ENCODE measurements at regions not wholly inside any gene's neighbourhood (a gene's known extent, or its start where the extent isn't known, plus 50 kb on each side); places are given as distances from the start of the nearest gene placed in this dataset.

DNA sequence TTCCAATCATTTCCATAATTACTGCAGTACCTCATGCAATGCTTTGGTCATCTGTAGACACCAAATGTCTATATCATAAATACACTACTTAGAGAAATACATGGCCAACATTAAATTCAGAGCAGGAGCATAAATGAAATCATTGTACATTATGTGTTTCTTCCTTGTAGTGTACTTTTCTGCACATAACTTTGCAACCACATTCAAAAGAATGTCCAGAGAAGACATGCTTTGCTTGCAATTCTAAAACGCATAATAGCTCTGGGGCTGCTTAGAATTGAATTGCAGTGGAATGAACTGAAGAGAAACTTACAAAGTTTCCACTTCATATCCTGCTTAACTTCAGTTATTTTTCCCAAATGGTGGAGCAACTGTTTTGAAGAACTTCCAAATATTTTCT lies 664.4 kb downstream of the DSC3 start:
- POLR2A ChIA-PET = no interaction called here
- Mint-ChIP-seq H3K27me3 (ENCODE audit: insufficient read depth, unreplicated experiment) (no peaks in the 10 kb centered on the region), H3K4me1 (ENCODE audit: low read depth, unreplicated experiment) (no peaks in the 10 kb centered on the region), H3K4me3 (ENCODE audit: unreplicated experiment) (no peak overlapping the region), H3K9me3 (ENCODE audit: unreplicated experiment) (no peaks in the 10 kb centered on the region), H3K36me3 (ENCODE audit: insufficient read depth, unreplicated experiment) (no peaks in the 10 kb centered on the region), H3K27ac (ENCODE audit: unreplicated experiment) (no peak overlapping the region)
- Histone ChIP-seq H3K9me3 (no peaks in the 10 kb centered on the region), H3K36me3 (ENCODE audit: control insufficient read depth, insufficient read depth, low read length) (no peaks in the 10 kb centered on the region), H3K4me3 (ENCODE audit: low read depth, low read length) (no peak overlapping the region), H3K4me1 (no peaks in the 10 kb centered on the region), H3K27me3 (replicated peaks; ENCODE audit: control insufficient read depth, insufficient read depth, low read length) (no peaks in the 10 kb centered on the region)
- BruUV-seq (replicated peaks) = no TSS peak
- CTCF ChIA-PET = no interaction called here
- DNase-seq = no peak
- intact Hi-C loops (cut with micrococcal nuclease; ENCODE audit: unreplicated experiment) = no loop called here
- TF ChIP-seq, protein P1, sequence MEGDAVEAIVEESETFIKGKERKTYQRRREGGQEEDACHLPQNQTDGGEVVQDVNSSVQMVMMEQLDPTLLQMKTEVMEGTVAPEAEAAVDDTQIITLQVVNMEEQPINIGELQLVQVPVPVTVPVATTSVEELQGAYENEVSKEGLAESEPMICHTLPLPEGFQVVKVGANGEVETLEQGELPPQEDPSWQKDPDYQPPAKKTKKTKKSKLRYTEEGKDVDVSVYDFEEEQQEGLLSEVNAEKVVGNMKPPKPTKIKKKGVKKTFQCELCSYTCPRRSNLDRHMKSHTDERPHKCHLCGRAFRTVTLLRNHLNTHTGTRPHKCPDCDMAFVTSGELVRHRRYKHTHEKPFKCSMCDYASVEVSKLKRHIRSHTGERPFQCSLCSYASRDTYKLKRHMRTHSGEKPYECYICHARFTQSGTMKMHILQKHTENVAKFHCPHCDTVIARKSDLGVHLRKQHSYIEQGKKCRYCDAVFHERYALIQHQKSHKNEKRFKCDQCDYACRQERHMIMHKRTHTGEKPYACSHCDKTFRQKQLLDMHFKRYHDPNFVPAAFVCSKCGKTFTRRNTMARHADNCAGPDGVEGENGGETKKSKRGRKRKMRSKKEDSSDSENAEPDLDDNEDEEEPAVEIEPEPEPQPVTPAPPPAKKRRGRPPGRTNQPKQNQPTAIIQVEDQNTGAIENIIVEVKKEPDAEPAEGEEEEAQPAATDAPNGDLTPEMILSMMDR (IDR thresholded peaks at IDR 0.05; ENCODE audit: insufficient read depth in 1 of 2, low read depth in 1 of 2, low read length in 1 of 2, severe bottlenecking in 1 of 2, unreplicated experiment in 1 of 2) = no peak

DNA sequence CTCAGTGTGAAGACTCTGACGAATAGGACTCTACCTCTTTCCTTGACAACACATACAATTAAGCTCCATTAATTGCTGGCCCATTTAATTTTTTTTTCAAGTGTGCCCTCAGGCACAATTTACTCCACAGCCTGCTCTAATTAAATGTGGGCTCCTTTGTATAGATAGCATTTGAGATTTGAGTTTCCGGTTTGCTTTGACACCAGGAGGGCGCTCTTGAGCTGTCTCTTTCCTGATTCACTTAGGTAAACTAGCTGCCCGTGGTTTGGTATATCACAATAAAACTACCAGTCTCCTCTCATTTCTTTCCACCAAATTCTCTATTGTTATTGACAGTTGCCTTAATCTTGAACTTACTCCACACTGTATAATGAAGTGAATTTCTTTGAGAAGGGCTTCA lies 666.0 kb downstream of the DSC3 start:
- no peaks in the 10 kb centered on the region for H3K9me3 ChIP-seq
- TF ChIP-seq, protein P1 (IDR thresholded peaks at IDR 0.05; ENCODE audit: insufficient read depth in 1 of 2, low read depth in 1 of 2, low read length in 1 of 2, severe bottlenecking in 1 of 2, unreplicated experiment in 1 of 2) = peak in 1 of 2 experiments; percentile 6
- Mint-ChIP-seq H3K4me3 (ENCODE audit: unreplicated experiment) (no peak overlapping the region), H3K4me1 (ENCODE audit: low read depth, unreplicated experiment) (no peaks in the 10 kb centered on the region), H3K27me3 (ENCODE audit: insufficient read depth, unreplicated experiment) (no peaks in the 10 kb centered on the region), H3K36me3 (ENCODE audit: insufficient read depth, unreplicated experiment) (no peaks in the 10 kb centered on the region), H3K9me3 (ENCODE audit: unreplicated experiment) (no peaks in the 10 kb centered on the region), H3K27ac (ENCODE audit: unreplicated experiment) (no peak overlapping the region)
- no peaks in the 10 kb centered on the region for H3K36me3 ChIP-seq (ENCODE audit: control insufficient read depth, insufficient read depth, low read length)
- CTCF ChIA-PET = no interaction called here
- POLR2A ChIA-PET = no interaction called here
- BruUV-seq (replicated peaks) = no TSS peak
- intact Hi-C loops (cut with micrococcal nuclease; ENCODE audit: unreplicated experiment) = no loop called here
- no peaks in the 10 kb centered on the region for H3K4me1 ChIP-seq
- no peak overlapping the region for H3K4me3 ChIP-seq (ENCODE audit: low read depth, low read length)
- DNase-seq = no peak
- no peaks in the 10 kb centered on the region for H3K27me3 ChIP-seq (replicated peaks; ENCODE audit: control insufficient read depth, insufficient read depth, low read length)

DNA sequence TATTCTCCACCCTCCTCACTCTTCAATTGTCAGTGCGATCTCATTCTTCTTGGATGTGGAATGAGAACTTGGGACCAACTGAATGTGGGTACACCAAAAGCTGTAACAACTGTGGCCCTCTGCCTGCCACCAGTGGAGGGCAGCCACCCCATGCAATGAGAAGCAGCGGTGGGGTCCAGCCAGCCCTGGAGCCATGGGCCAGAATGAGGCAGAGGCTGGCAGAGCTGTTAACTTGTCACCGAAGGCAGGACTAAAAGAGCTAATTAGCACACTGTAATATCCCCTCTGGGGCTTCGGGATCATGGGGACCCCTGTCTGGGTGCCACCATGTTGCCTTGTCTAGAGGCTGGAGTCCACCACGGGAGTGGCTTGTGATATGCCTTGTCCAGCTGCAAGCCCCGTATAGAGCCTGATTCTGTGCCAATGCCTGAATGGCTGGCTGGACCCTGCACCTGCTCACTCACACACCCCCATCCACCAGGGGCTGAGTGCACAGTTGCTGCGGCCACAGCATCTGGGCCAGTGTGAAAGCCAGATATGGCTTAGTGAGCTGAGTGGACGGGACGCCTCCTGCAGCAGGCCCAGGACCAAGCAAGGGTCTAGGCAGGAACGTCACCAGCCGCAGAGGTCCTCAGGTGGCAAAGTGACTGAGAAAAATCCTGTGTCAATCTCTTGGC lies 680.5 kb downstream of the DSC3 start:
- no peaks in the 10 kb centered on the region for H3K27me3 Mint-ChIP-seq (ENCODE audit: insufficient read depth, unreplicated experiment)
- H3K4me1 ChIP-seq = no peaks in the 10 kb centered on the region
- no peaks in the 10 kb centered on the region for H3K4me1 Mint-ChIP-seq (ENCODE audit: low read depth, unreplicated experiment)
- no peaks in the 10 kb centered on the region for H3K9me3 ChIP-seq
- H3K36me3 ChIP-seq (ENCODE audit: control insufficient read depth, insufficient read depth, low read length) = no peaks in the 10 kb centered on the region
- POLR2A ChIA-PET = no interaction called here
- no peaks in the 10 kb centered on the region for H3K27me3 ChIP-seq (replicated peaks; ENCODE audit: control insufficient read depth, insufficient read depth, low read length)
- CTCF ChIA-PET = no interaction called here
- intact Hi-C loops (cut with micrococcal nuclease; ENCODE audit: unreplicated experiment) = no loop called here
- no peak for DNase-seq
- no peaks in the 10 kb centered on the region for H3K9me3 Mint-ChIP-seq (ENCODE audit: unreplicated experiment)
- no TSS peak for BruUV-seq (replicated peaks)
- H3K27ac Mint-ChIP-seq (ENCODE audit: unreplicated experiment) = no peak overlapping the region
- H3K36me3 Mint-ChIP-seq (ENCODE audit: insufficient read depth, unreplicated experiment) = no peaks in the 10 kb centered on the region
- TF ChIP-seq, protein P1 (IDR thresholded peaks at IDR 0.05; ENCODE audit: insufficient read depth in 1 of 2, low read depth in 1 of 2, low read length in 1 of 2, severe bottlenecking in 1 of 2, unreplicated experiment in 1 of 2) = no peak
- H3K4me3 Mint-ChIP-seq (ENCODE audit: unreplicated experiment) = no peak overlapping the region
- no peak overlapping the region for H3K4me3 ChIP-seq (ENCODE audit: low read depth, low read length)
